ENCODE measurements at regions not wholly inside any gene's neighbourhood (a gene's known extent, or its start where the extent isn't known, plus 50 kb on each side); places are given as distances from the start of the nearest gene placed in this dataset.

DNA sequence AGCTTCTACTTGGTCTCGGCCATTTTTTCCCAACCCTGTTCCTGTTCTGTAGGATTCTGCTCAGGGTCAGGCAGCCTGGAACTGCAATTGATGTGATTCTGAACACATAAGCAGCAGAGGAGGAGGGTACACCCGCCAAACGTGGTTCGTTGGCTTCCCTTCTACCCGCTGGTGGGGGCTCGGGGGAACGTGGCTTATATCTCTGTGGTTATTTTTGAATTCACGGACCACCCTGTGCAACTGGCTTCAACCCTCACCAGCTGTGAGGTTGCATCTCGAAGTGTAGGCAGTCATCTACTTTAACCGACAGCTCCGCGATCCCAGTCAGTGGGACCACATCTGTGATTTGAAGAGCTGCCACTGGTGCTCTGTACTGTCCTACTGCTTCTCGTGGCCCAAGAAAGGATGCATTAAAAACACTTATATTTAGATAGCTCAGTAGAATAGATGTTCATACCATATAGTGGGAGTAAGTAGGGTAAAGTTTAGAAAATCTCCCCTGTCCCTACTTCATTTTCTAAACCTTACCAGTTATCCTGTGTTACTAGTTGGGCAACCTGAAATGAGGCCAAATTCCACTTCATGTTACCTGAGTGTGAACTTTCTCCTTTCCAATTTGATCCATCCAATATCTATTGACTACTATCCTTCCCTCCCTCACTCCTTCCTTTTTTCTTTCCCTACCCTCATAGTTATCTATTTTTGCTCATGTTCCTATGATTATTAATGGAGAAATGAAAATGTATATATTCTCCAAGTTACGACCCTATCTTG lies 80.4 kb upstream of the BCOR start:
- no peaks in the 10 kb centered on the region for H3K9me3 ChIP-seq (replicated peaks; ENCODE audit: control insufficient read depth, insufficient read depth, low read length)
- no TSS peak for BruUV-seq (replicated peaks)
- H3K79me2 ChIP-seq (ENCODE audit: control insufficient read depth, insufficient read depth, low read length): no peaks in the 10 kb centered on the region
- no peak overlapping the region for H3K4me3 ChIP-seq (replicated peaks in 1 of 3; ENCODE audit: insufficient read depth in 1 of 3, low read depth in 1 of 3, low read length in 3 of 3)
- H3K27ac ChIP-seq (ENCODE audit: insufficient read depth, low read depth, low read length): no peak overlapping the region
- dilution Hi-C loops (cut with MboI; ENCODE audit: extremely low pct_ligation_motif_present, low sequenced_read_pairs): no loop called here
- DNase-seq (ENCODE audit: low read depth, low spot score) (no peak), FAIRE-seq (peak; percentile 66)
- no peaks in the 10 kb centered on the region for H3K36me3 ChIP-seq (ENCODE audit: control insufficient read depth in 2 of 2, extremely low read depth in 1 of 2, insufficient read depth in 2 of 2, low read length in 2 of 2)
- H3K9ac ChIP-seq (replicated peaks; ENCODE audit: extremely low read depth, insufficient read depth, low read length): no peak overlapping the region
- peaks cover 25% of the 10 kb centered on the region for H3K4me1 ChIP-seq (ENCODE audit: control insufficient read depth, extremely low read depth, insufficient read depth, low read length)
- POLR2A ChIA-PET: interaction anchor here (0.6 kb wide), 1 partner anchor 82 kb away, joined by 8 read pairs; no protein-coding TSS in a partner anchor
- H3K27me3 ChIP-seq (ENCODE audit: control insufficient read depth in 2 of 2, insufficient read depth in 2 of 2, low read length in 2 of 2): no peaks in the 10 kb centered on the region
- H3K4me2 ChIP-seq (ENCODE audit: insufficient read depth, low read length): no peak overlapping the region
- TF ChIP-seq GATA2 (IDR thresholded peaks at IDR 0.05; ENCODE audit: insufficient read depth, insufficient read length, low read depth, low read length): no peak
- TF ChIP-seq EZH2 (IDR thresholded peaks at IDR 0.05; ENCODE audit: borderline replicate concordance, low read depth, low read length, severe bottlenecking): no peak
- no peak for TF ChIP-seq JUN (IDR thresholded peaks at IDR 0.05; ENCODE audit: borderline replicate concordance, insufficient read depth, insufficient read length, low read depth)
- TF ChIP-seq, protein P1, sequence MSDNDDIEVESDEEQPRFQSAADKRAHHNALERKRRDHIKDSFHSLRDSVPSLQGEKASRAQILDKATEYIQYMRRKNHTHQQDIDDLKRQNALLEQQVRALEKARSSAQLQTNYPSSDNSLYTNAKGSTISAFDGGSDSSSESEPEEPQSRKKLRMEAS (IDR thresholded peaks at IDR 0.05; ENCODE audit: insufficient read depth, insufficient read length): no peak
- TF ChIP-seq, protein P2, sequence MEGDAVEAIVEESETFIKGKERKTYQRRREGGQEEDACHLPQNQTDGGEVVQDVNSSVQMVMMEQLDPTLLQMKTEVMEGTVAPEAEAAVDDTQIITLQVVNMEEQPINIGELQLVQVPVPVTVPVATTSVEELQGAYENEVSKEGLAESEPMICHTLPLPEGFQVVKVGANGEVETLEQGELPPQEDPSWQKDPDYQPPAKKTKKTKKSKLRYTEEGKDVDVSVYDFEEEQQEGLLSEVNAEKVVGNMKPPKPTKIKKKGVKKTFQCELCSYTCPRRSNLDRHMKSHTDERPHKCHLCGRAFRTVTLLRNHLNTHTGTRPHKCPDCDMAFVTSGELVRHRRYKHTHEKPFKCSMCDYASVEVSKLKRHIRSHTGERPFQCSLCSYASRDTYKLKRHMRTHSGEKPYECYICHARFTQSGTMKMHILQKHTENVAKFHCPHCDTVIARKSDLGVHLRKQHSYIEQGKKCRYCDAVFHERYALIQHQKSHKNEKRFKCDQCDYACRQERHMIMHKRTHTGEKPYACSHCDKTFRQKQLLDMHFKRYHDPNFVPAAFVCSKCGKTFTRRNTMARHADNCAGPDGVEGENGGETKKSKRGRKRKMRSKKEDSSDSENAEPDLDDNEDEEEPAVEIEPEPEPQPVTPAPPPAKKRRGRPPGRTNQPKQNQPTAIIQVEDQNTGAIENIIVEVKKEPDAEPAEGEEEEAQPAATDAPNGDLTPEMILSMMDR (IDR thresholded peaks at IDR 0.05; ENCODE audit: extremely low read depth in 1 of 2, insufficient read depth in 1 of 2, low read depth in 1 of 2, low read length in 2 of 2): no peak
- TF ChIP-seq FOS (IDR thresholded peaks at IDR 0.05; ENCODE audit: borderline replicate concordance, insufficient read depth, low read length): no peak
- TF ChIP-seq POLR2A (IDR thresholded peaks at IDR 0.05; ENCODE audit: low read depth, low read length): no peak
- TF ChIP-seq MYC (IDR thresholded peaks at IDR 0.05; ENCODE audit: low read depth, low read length): no peak
- no peak for TF ChIP-seq POLR2AphosphoS5 (IDR thresholded peaks at IDR 0.05; ENCODE audit: insufficient read depth, low read depth, low read length)
- no peaks in the 10 kb centered on the region for H3K9me1 ChIP-seq (replicated peaks; ENCODE audit: control insufficient read depth, extremely low read depth, insufficient read depth, low read length)
- intact Hi-C loops (cut with micrococcal nuclease): loop anchor here (10.0 kb wide), 1 partner anchor 1373 kb away; the partner anchor contains the start of gene MID1IP1
- CTCF ChIA-PET: interaction anchor here (1.0 kb wide), 1 partner anchor 11 kb away, joined by 3 read pairs; no protein-coding TSS in a partner anchor
- no peak overlapping the region for H2AFZ ChIP-seq (ENCODE audit: low read depth, low read length)
- no peaks in the 10 kb centered on the region for H4K20me1 ChIP-seq (replicated peaks; ENCODE audit: control insufficient read depth, extremely low read depth, insufficient read depth, low read length)

All from endothelial cell of umbilical vein (primary cell).